Neuronal stem cell (in vitro differentiated cells): ENCODE measurements at regions not wholly inside any gene's neighbourhood (a gene's known extent, or its start where the extent isn't known, plus 50 kb on each side); places are given as distances from the start of the nearest gene placed in this dataset.

Experiments
- DNase-seq: peaks from one replicate; pipeline ENCODE4 v3.0.0-alpha.2; 2013; ENCODE audit warnings: low spot score
- H2AFZ ChIP-seq: one replicate; pipeline ENCODE4 v1.6.1; 2013; ENCODE audit warnings: mild to moderate bottlenecking, low read length, inconsistent platforms
- H2AK5ac ChIP-seq: 2 replicates; pipeline ENCODE4 v1.6.1; 2013; ENCODE audit warnings: low read depth, mild to moderate bottlenecking, inconsistent platforms, low read length, moderate library complexity, mixed read lengths
- H2BK120ac ChIP-seq: 2 replicates; pipeline ENCODE4 v1.6.1; 2013; ENCODE audit warnings: low read depth, mild to moderate bottlenecking, inconsistent platforms, low read length, moderate library complexity, mixed read lengths
- H2BK12ac ChIP-seq: one replicate; pipeline ENCODE4 v1.6.1; 2013; ENCODE audit warnings: low read length, inconsistent platforms
- H2BK15ac ChIP-seq: 2 replicates; pipeline ENCODE4 v1.6.1; 2013; ENCODE audit warnings: mild to moderate bottlenecking, low read length, inconsistent platforms, mixed read lengths
- H2BK5ac ChIP-seq: one replicate; pipeline ENCODE4 v1.6.1; 2013; ENCODE audit warnings: inconsistent platforms, mild to moderate bottlenecking, low read length, moderate library complexity
- H3K14ac ChIP-seq: one replicate; pipeline ENCODE4 v1.6.1; 2013; ENCODE audit warnings: low read length, inconsistent platforms
- H3K18ac ChIP-seq: 2 replicates; pipeline ENCODE4 v1.6.1; 2013; ENCODE audit warnings: low read length, inconsistent platforms
- H3K23ac ChIP-seq: 2 replicates; pipeline ENCODE4 v1.6.1; 2013; ENCODE audit warnings: low read depth, mild to moderate bottlenecking, mixed read lengths, low read length, inconsistent platforms; ENCODE audit not compliant: poor library complexity
- H3K27ac ChIP-seq: replicated peaks from 3 replicates; pipeline ENCODE4 v1.5.1; 2013; ENCODE audit warnings: low read length, inconsistent platforms
- H3K27me3 ChIP-seq, 3 experiments: 2 replicates each; pipeline ENCODE4 v1.6.1; 2013; ENCODE audit warnings: low read length in 3 of 3, mild to moderate bottlenecking in 2 of 3, inconsistent platforms in 1 of 3, low read depth in 1 of 3, mixed read lengths in 1 of 3, moderate library complexity in 1 of 3; ENCODE audit not compliant: control insufficient read depth in 3 of 3, insufficient read depth in 3 of 3
- H3K36me3 ChIP-seq, 2 donors: replicated peaks in 1 of 2; 2 replicates each; pipeline ENCODE4 v1.6.1; 2013; ENCODE audit warnings: low read length in 2 of 2; ENCODE audit not compliant: control insufficient read depth in 2 of 2, insufficient read depth in 2 of 2
- H3K4ac ChIP-seq: 2 replicates; pipeline ENCODE4 v1.6.1; 2013; ENCODE audit warnings: inconsistent platforms, mild to moderate bottlenecking, low read length, moderate library complexity
- H3K4me1 ChIP-seq, 2 donors: 1 replicate in 1 of 2; 2 replicates in 1 of 2; pipeline ENCODE4 v1.6.1; 2013; ENCODE audit warnings: low read length in 2 of 2, low read depth in 1 of 2; ENCODE audit not compliant: control insufficient read depth in 2 of 2, insufficient read depth in 1 of 2
- H3K4me2 ChIP-seq: one replicate; pipeline ENCODE4 v1.6.1; 2013; ENCODE audit warnings: mild to moderate bottlenecking, low read length, inconsistent platforms; ENCODE audit not compliant: insufficient read depth, poor library complexity, severe bottlenecking
- H3K4me3 ChIP-seq, 2 donors: 2 replicates each; pipeline ENCODE4 v1.5.1; 2013; ENCODE audit warnings: low read length in 2 of 2, mild to moderate bottlenecking in 2 of 2, inconsistent platforms in 1 of 2, moderate library complexity in 1 of 2
- H3K79me1 ChIP-seq: one replicate; pipeline ENCODE4 v1.6.1; 2013; ENCODE audit warnings: low read depth, mild to moderate bottlenecking, inconsistent platforms, low read length, moderate library complexity
- H3K9ac ChIP-seq: one replicate; pipeline ENCODE4 v1.6.1; 2013; ENCODE audit warnings: mild to moderate bottlenecking, low read depth, low read length, inconsistent platforms; ENCODE audit not compliant: poor library complexity
- H3K9me3 ChIP-seq, 2 donors: replicated peaks in 1 of 2; 2 replicates each; pipeline versions ENCODE3 to v1.6.1; 2013; ENCODE audit warnings: low read length in 2 of 2, mild to moderate bottlenecking in 2 of 2, inconsistent platforms in 1 of 2, low read depth in 1 of 2, mixed read lengths in 1 of 2, moderate library complexity in 1 of 2; ENCODE audit not compliant: control insufficient read depth in 2 of 2, insufficient read depth in 1 of 2
- H4K8ac ChIP-seq: one replicate; pipeline ENCODE4 v1.6.1; 2013; ENCODE audit warnings: low read depth, mild to moderate bottlenecking, inconsistent platforms, low read length, moderate library complexity
- H4K91ac ChIP-seq: one replicate; pipeline ENCODE4 v1.6.1; 2013; ENCODE audit warnings: low read length, low read depth, mild to moderate bottlenecking, inconsistent platforms; ENCODE audit not compliant: poor library complexity
- WGBS, 2 donors: extraction: QIAGEN DNeasy Blood & Tissue Kit; methylation state at CpG; one replicate each; pipeline ENCODE4 v1.1.7; 2013; ENCODE audit warnings: missing lambda C conversion rate in 2 of 2, mixed read lengths in 1 of 2; ENCODE audit not compliant: insufficient read length in 2 of 2, insufficient replicate concordance in 1 of 2; ENCODE audit errors: extremely low coverage in 2 of 2; 5-methylcytosine and 5-hydroxymethylcytosine counted together

GRCh38 chr12:41907021-41907420, 237.7 kb downstream of the GXYLT1 start:
- H3K4me2 ChIP-seq, result no peak overlapping the region
- H2BK120ac ChIP-seq, result no peak overlapping the region
- H3K27me3 ChIP-seq, result no peaks in the 10 kb centered on the region
- no peak for DNase-seq
- H3K4me1 ChIP-seq, result no peaks in the 10 kb centered on the region
- H4K91ac ChIP-seq, result no peak overlapping the region
- no peak overlapping the region for H2AK5ac ChIP-seq
- H3K9me3 ChIP-seq, result no peaks in the 10 kb centered on the region
- no peak overlapping the region for H2BK12ac ChIP-seq
- H3K36me3 ChIP-seq, result no peaks in the 10 kb centered on the region
- H3K23ac ChIP-seq, result peak overlapping the region; percentile 61
- peak overlapping the region; percentile 48 for H3K14ac ChIP-seq
- no peak overlapping the region for H3K27ac ChIP-seq
- H4K8ac ChIP-seq, result no peak overlapping the region
- H2AFZ ChIP-seq, result no peak overlapping the region
- no peak overlapping the region for H2BK5ac ChIP-seq
- H3K18ac ChIP-seq, result peak overlapping the region; percentile 61
- no CpG with 5 or more reads among the region's 10 CpGs for WGBS, 2 donors
- H3K9ac ChIP-seq, result peak overlapping the region; percentile 67
- H3K4me3 ChIP-seq, result peak overlapping the region in 1 of 2 donors; percentile 2
- no peak overlapping the region for H3K4ac ChIP-seq
- H2BK15ac ChIP-seq, result no peak overlapping the region
- H3K79me1 ChIP-seq, result no peaks in the 10 kb centered on the region

- Histone ChIP-seq H3K9ac (no peak overlapping the region), H3K4me1 (no peaks in the 10 kb centered on the region), H3K14ac (no peak overlapping the region), H2AFZ (no peak overlapping the region), H4K8ac (no peak overlapping the region), H3K4me3 (no peak overlapping the region), H3K27me3 (no peaks in the 10 kb centered on the region), H3K36me3 (no peaks in the 10 kb centered on the region), H3K18ac (no peak overlapping the region), H3K27ac (no peak overlapping the region), H2AK5ac (no peak overlapping the region), H3K79me1 (no peaks in the 10 kb centered on the region), H3K9me3 (no peaks in the 10 kb centered on the region), H2BK5ac (no peak overlapping the region), H3K4ac (no peak overlapping the region), H2BK15ac (no peak overlapping the region), H4K91ac (no peak overlapping the region), H2BK12ac (no peak overlapping the region), H2BK120ac (no peak overlapping the region), H3K4me2 (no peak overlapping the region), H3K23ac (no peak overlapping the region)
- no CpG with 5 or more reads among the region's 6 CpGs for WGBS, 2 donors
- no peak for DNase-seq
These were observed 238.8 kb downstream of the GXYLT1 start for GRCh38 chr12:41905759-41906297.

- H3K14ac ChIP-seq, result no peak overlapping the region
- H3K9me3 ChIP-seq, result no peaks in the 10 kb centered on the region
- no peak overlapping the region for H2BK5ac ChIP-seq
- no peaks in the 10 kb centered on the region for H3K27me3 ChIP-seq
- H4K8ac ChIP-seq, result no peak overlapping the region
- H2BK12ac ChIP-seq, result no peak overlapping the region
- no peaks in the 10 kb centered on the region for H3K36me3 ChIP-seq
- no peak overlapping the region for H3K4me3 ChIP-seq
- H3K18ac ChIP-seq, result no peak overlapping the region
- no peak overlapping the region for H3K9ac ChIP-seq
- no peak overlapping the region for H2BK120ac ChIP-seq
- no CpG with 5 or more reads among the region's 7 CpGs for WGBS, 2 donors
- no peak overlapping the region for H3K4ac ChIP-seq
- H2AK5ac ChIP-seq, result no peak overlapping the region
- no peak overlapping the region for H3K4me2 ChIP-seq
- H2BK15ac ChIP-seq, result no peak overlapping the region
- no peak overlapping the region for H3K27ac ChIP-seq
- DNase-seq, result no peak
- no peak overlapping the region for H2AFZ ChIP-seq
- no peak overlapping the region for H3K23ac ChIP-seq
- no peaks in the 10 kb centered on the region for H3K4me1 ChIP-seq
- no peak overlapping the region for H4K91ac ChIP-seq
- H3K79me1 ChIP-seq, result no peaks in the 10 kb centered on the region
These were observed 239.5 kb downstream of the GXYLT1 start for GRCh38 chr12:41905073-41905758.

- Histone ChIP-seq H3K14ac (no peak overlapping the region), H2BK5ac (no peak overlapping the region), H3K4me1 (no peaks in the 10 kb centered on the region), H4K8ac (no peak overlapping the region), H3K4me2 (no peak overlapping the region), H3K9ac (no peak overlapping the region), H4K91ac (no peak overlapping the region), H2BK15ac (no peak overlapping the region), H3K18ac (no peak overlapping the region), H3K27me3 (no peaks in the 10 kb centered on the region), H3K9me3 (no peaks in the 10 kb centered on the region), H3K4me3 (no peak overlapping the region), H3K79me1 (no peaks in the 10 kb centered on the region), H3K4ac (no peak overlapping the region), H3K36me3 (no peaks in the 10 kb centered on the region), H2BK12ac (no peak overlapping the region), H2AK5ac (no peak overlapping the region), H3K27ac (no peak overlapping the region), H2BK120ac (no peak overlapping the region), H3K23ac (no peak overlapping the region), H2AFZ (no peak overlapping the region)
- DNase-seq, result no peak
- WGBS, 2 donors, result no CpG with 5 or more reads among the region's 4 CpGs
These were observed 240.6 kb downstream of the GXYLT1 start for GRCh38 chr12:41904041-41904440.
